Ecto neural progenitor cell (in vitro differentiated cells): ENCODE measurements at regions not wholly inside any gene's neighbourhood (a gene's known extent, or its start where the extent isn't known, plus 50 kb on each side); places are given as distances from the start of the nearest gene placed in this dataset.
"Not testable (repeated sequence)": the region's sequence is repeated elsewhere in the genome, so short reads cannot be mapped to it uniquely, and the experiment has no call there.

Experiments used
- DNase-seq: peaks from one replicate; pipeline ENCODE4 v3.0.0-alpha.2; 2018; ENCODE audit warnings: low spot score

GRCh38 chr1:146326863-146327262, 98.0 kb upstream of the NOTCH2NLA start:
- not testable (repeated sequence) for DNase-seq

GRCh38 chr1:146324463-146324862, 95.6 kb upstream of the NOTCH2NLA start:
- DNase-seq: not testable (repeated sequence)

GRCh38 chr1:146323302-146323701, 94.5 kb upstream of the NOTCH2NLA start:
- not testable (repeated sequence) for DNase-seq

- not testable (repeated sequence) for DNase-seq
Measured at GRCh38 chr1:146322893-146323292, 94.1 kb upstream of the NOTCH2NLA start.

- not testable (repeated sequence) for DNase-seq
Measured at GRCh38 chr1:146318715-146319114, 89.9 kb upstream of the NOTCH2NLA start.

- not testable (repeated sequence) for DNase-seq
Measured at GRCh38 chr1:146317785-146318184, 89.0 kb upstream of the NOTCH2NLA start.

- not testable (repeated sequence) for DNase-seq
Measured at GRCh38 chr1:146314449-146315246, 85.8 kb upstream of the NOTCH2NLA start.

- not testable (repeated sequence) for DNase-seq
Measured at GRCh38 chr1:146310579-146310978, 81.8 kb upstream of the NOTCH2NLA start.

- DNase-seq: not testable (repeated sequence)
Measured at GRCh38 chr1:146309427-146309826, 80.6 kb upstream of the NOTCH2NLA start.

GRCh38 chr1:146308892-146309291, 80.1 kb upstream of the NOTCH2NLA start:
- DNase-seq: not testable (repeated sequence)

- DNase-seq: not testable (repeated sequence)
Measured at GRCh38 chr1:146308152-146308551, 79.3 kb upstream of the NOTCH2NLA start.

- DNase-seq: not testable (repeated sequence)
Measured at GRCh38 chr1:146307632-146308031, 78.8 kb upstream of the NOTCH2NLA start.

GRCh38 chr1:146306651-146307050, 77.8 kb upstream of the NOTCH2NLA start:
- not testable (repeated sequence) for DNase-seq

- not testable (repeated sequence) for DNase-seq
Measured at GRCh38 chr1:146305442-146305841, 76.6 kb upstream of the NOTCH2NLA start.

GRCh38 chr1:146298575-146298897, 69.7 kb upstream of the NOTCH2NLA start:
- DNase-seq: not testable (repeated sequence)

GRCh38 chr1:146297781-146298574, 69.2 kb upstream of the NOTCH2NLA start:
- not testable (repeated sequence) for DNase-seq

GRCh38 chr1:146292940-146293936, 64.4 kb upstream of the NOTCH2NLA start:
- not testable (repeated sequence) for DNase-seq

- not testable (repeated sequence) for DNase-seq
Measured at GRCh38 chr1:146292424-146292823, 63.6 kb upstream of the NOTCH2NLA start.

GRCh38 chr1:146287881-146288280, 59.1 kb upstream of the NOTCH2NLA start:
- not testable (repeated sequence) for DNase-seq

- DNase-seq: not testable (repeated sequence)
Measured at GRCh38 chr1:146284760-146285159, 55.9 kb upstream of the NOTCH2NLA start.

- DNase-seq: not testable (repeated sequence)
Measured at GRCh38 chr1:146283527-146283880, 54.7 kb upstream of the NOTCH2NLA start.
